GM19455 (cell line): ENCODE measurements at regions not wholly inside any gene's neighbourhood (a gene's known extent, or its start where the extent isn't known, plus 50 kb on each side); places are given as distances from the start of the nearest gene placed in this dataset.
"Not testable (repeated sequence)": the region's sequence is repeated elsewhere in the genome, so short reads cannot be mapped to it uniquely, and the experiment has no call there.

Experiments used
- ATAC-seq: cut with Tn5 transposase; IDR thresholded peaks from one replicate; pipeline ENCODE4 v1.9.1; 2021; ENCODE audit not compliant: unreplicated experiment

GRCh38 chr18:73688851-73689711 lies 458.6 kb downstream of the FBXO15 start:
- no peak for ATAC-seq

GRCh38 chr18:73688161-73688560 lies 459.5 kb downstream of the FBXO15 start:
- ATAC-seq = no peak

GRCh38 chr18:73684647-73685046 lies 463.0 kb downstream of the FBXO15 start:
- ATAC-seq = no peak

DNA sequence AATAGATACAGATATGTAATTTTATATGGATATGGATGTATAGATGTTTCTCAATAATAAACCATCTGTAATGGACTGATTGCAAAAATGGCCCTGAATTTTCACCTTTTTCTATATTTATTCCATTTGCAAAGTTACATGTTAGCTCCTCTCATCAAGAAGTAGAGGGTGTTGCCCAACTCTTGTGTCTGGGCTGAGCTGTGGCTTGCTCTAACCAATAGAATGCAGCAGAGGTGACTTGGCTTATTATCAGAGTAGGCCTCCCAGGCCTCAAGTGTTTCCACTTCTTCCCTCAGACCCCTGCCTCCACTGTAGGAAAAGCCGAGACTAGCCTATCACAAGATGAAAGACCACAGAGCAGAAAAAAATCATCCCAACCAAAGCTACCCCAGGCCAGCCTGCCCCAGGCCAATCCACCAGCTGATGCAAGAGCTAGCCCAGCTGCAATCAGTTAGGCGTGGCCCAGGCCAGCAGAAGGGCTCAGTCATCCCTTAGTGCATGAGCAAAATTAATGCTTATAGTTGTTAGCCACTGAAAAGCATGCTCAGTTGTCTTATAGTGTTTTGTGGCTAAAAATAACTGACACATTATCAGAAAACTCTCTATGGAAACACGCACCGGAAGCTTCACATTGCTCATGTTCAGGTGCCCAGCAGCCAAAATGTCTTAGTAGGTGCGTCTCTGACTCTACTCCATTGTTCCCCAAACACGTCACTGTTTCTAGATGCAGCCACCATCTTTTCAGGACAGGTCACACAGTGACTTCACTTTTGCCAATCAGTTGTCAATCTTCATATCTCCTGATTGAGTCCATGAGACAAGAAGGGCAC lies 464.0 kb downstream of the FBXO15 start:
- no peak for ATAC-seq

GRCh38 chr18:73681912-73682311 lies 465.7 kb downstream of the FBXO15 start:
- no peak for ATAC-seq

- no peak for ATAC-seq
These were observed 466.2 kb downstream of the FBXO15 start for GRCh38 chr18:73681398-73681797.

DNA sequence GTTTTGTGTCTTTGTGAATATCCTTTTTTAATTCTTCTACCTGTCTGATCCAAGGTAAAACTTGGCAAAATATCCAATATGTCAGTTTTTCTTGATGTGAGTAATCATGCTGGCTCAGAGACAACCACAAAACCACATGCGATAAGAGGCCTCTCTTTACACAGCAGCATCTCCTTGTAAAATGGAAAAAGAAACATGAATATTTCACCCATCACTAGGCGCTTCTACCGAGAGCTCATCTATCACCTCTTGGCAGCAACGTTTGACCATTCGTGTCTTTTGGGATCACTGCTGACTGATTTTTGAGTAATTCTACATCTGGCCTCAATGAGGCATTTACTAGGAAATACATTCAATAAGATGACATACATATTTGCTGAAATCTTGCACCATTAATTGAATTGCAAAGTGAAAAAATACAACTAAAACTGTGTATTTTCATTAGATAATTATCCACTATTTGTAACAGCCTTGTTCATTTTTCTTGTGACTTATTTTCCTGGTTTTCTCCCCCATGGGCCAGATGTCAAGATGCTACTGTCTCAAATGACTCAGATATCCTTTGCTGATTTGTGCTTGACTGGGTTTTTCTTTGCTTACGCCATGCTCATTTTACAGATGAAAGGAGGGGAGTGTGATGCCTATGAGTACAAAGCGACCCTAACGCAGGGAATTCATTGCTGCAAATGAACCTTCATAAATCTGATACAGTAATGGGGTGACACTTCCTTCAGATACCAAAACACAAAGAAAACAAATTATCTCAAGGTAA lies 467.5 kb downstream of the FBXO15 start:
- ATAC-seq = no peak

DNA sequence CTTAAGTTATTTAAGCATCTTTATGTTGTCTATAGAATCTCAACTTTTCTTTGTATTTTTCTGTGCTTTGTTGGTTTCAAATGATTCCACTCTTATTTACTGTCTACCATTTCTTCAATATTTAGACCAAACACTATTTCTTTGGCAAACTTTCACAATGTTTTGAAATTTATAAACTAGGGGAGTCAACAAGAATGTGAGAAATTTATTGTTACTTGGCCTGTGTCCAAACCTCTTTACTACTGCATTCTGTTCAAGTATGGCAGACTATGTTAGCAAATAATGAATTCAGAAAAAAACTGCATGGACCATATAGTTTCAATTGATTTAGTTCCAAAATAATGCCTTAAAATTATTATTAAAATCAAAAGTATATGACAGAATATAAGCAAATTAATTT lies 470.2 kb downstream of the FBXO15 start:
- no peak for ATAC-seq

DNA sequence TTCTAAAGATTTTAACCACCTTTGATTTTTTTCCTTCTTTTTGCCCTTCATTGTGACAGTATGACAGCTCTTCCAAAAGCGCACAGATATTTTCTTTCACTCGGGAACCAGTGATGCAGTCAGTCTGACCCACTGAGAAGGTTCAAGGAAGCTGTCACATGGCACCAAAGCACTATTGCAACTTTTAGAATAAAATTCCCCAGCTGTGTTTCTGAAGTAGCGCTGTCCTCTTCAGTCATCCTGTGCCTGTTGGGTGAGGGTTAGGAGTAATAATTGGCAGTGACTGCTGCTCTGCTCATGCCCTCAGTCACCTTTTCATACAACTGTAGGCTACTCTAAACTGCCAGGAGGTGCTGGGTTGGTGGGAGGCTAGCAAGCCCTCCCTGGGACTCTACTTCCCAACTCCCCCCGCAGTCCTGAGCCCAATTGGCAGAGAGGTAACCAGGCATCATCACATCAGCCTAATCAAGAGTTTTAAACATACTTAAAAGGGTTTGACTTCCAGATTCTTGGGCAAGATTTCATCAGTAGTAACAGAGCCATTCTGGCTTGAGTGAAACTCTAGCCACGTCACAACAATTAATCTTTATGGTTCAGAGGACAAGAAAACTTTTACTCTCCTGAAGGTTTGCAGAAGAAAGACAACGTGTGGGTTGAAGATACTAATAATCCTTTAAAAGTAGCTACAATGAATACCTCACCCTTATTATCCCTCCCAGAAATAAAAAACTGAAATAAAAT lies 473.3 kb downstream of the FBXO15 start:
- no peak for ATAC-seq

- ATAC-seq = not testable (repeated sequence)
These were observed 476.2 kb downstream of the FBXO15 start for GRCh38 chr18:73671480-73671879.

DNA sequence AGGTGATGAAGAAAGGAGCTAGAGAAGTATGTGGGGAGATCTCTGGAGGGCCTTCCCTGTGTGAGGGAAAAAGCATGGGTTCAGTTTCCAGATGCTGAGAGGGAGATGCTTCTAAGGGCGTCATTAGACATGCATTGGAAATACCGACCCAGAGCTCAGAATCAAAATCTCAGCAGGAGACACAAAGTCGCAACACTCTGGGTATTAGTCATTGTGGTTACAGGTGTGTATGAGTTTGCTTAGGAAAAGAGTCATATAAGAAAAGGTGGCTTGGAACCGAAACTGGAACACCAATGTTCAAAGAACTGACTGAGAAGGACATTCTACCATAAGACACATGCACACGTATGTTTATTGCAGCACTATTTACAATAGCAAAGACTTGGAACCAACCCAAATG lies 477.1 kb downstream of the FBXO15 start:
- ATAC-seq = no peak

GRCh38 chr18:73670039-73670438 lies 477.6 kb downstream of the FBXO15 start:
- ATAC-seq = no peak

- no peak for ATAC-seq
These were observed 478.3 kb downstream of the FBXO15 start for GRCh38 chr18:73669297-73669696.

DNA sequence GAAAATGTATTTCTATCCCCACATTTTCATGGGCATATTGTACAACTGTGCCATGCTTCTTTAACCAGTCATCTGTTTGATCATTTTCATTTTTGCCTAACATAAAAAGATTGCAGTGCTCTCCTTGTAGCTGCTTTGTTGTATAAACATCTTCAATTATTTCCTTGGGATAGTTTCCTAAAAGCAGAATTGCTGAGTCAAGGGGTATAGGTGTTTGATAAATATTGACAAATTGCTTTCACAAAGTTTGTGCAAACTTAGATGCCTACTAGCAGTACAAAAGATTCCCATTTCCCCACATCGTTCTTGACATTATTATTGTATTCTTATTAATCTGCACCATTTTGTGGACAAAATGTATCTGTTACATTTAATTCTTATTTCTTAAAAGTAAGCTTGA lies 479.6 kb downstream of the FBXO15 start:
- no peak for ATAC-seq

DNA sequence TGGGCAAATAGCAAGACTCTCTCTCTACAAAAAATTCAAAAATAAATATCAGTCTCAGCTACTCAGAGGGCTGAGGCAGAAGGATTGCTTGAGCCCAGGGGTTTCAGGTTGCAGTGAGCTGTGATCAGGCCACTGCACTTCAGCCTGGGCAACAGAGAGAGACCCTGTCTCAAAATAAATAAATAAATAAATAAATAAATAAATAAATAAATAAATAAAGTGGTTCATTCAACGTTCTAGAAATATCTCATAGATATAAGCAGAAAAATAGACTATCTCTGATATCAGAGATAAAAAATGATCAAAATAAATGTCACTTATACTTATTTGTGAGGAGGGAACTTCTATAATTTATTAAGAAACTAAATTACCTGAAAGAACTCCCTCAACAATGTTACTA lies 480.9 kb downstream of the FBXO15 start:
- ATAC-seq = no peak

DNA sequence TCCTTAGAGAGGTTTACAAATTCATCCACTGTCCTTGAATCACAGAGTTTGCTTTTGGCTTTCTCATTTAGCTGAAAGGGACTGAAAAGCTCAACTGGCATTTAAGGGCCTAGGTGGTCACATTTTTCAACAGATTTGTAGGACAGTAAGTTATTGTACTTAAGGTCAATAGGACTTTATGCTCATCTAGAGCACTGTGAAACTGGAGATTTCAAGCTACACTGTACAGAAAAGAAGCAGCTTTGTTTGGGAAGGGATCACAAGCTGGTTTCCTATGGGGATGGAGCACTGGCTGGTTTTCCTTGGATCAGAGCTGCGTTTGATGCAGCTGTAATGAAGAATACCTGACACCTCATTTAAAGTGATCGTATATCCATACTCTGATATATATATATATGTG lies 482.7 kb downstream of the FBXO15 start:
- no peak for ATAC-seq

DNA sequence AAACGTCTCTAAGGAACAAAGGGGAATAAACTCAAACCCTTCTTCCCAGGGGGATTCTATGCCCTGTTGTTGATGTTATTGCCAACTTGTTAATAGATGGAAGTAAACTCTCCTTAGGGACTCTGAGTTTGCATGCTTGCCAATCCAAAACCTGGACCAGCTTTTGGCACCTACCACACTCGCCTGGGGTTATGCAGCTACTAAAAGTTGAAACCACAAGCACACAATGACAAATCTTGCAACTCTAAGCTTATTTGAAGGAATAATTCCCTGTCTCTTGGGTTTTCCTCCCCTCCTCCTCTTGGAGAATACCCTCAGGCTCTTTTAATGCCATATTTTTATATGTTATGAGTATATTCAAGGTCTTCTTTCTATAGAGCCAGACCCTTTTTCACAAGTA lies 484.1 kb downstream of the FBXO15 start:
- ATAC-seq = no peak

DNA sequence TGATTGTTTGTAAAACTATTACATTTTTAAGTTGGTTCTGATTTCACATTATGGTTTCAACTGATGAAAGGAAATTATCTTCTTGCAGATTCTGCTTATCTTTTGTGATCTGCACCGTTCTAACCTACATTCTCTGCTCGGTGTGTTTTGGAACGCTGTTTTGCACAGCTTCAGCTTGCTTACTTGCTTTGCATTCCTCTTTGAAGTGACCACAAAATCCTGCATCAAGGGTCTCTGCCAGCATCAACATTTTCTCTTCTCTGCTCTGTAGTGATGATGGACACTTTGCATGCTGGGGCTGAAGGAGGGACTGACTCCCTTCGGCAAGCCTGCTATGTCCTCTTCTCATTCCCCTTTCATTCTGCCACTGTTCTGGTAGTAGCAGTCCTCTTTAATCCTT lies 485.2 kb downstream of the FBXO15 start:
- no peak for ATAC-seq

GRCh38 chr18:73660931-73661856 lies 486.4 kb downstream of the FBXO15 start:
- ATAC-seq = no peak

GRCh38 chr18:73656691-73657090 lies 490.9 kb downstream of the FBXO15 start:
- no peak for ATAC-seq
